HCEC 1CT (cell line): ENCODE measurements at regions not wholly inside any gene's neighbourhood (a gene's known extent, or its start where the extent isn't known, plus 50 kb on each side); places are given as distances from the start of the nearest gene placed in this dataset.
"Not testable (repeated sequence)": the region's sequence is repeated elsewhere in the genome, so short reads cannot be mapped to it uniquely, and the experiment has no call there.

Experiments
- DNase-seq: peaks from one replicate; pipeline ENCODE4 v3.0.0-alpha.2; 2017

DNA sequence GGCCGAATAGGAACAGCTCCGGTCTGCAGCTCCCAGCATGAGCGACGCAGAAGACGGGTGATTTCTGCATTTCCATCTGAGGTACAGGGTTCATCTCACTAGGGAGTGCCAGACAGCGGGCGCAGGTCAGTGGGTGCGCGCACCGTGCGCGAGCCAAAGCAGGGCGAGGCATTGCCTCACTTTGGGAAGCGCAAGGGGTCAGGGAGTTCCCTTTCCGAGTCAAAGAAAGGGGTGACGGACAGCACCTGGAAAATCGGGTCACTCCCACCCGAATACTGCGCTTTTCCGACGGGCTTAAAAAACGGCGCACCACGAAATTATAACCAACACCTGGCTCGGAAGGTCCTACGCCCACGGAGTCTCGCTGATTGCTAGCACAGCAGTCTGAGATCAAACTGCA, 386.8 kb upstream of the SPHKAP start:
- not testable (repeated sequence) for DNase-seq

DNA sequence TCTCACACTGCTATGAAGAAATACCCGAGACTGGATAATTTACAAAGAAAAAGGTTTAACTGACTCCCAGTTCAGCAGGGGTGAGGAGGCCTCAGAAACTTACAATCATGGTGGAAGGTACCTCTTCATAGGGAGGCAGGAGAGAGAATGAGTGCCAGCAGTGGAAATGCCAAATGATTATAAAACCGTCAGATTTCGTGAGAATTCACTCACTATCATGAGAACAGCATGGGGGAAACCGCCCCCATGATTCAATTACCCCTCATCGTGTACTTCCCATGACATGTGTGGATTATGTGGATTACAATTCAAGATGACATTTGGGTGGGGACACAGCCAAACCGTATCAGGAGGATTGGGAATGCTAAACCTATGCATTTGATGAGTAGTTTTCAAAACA, 380.3 kb upstream of the SPHKAP start:
- no peak for DNase-seq

- DNase-seq, result no peak
Measured at GRCh38 chr2:228559774-228560415, 378.4 kb upstream of the SPHKAP start.

GRCh38 chr2:228556717-228557116, 375.2 kb upstream of the SPHKAP start:
- peak; percentile 58 for DNase-seq

- no peak for DNase-seq
Measured at GRCh38 chr2:228549441-228550007, 368.0 kb upstream of the SPHKAP start.

GRCh38 chr2:228548230-228548629, 366.7 kb upstream of the SPHKAP start:
- DNase-seq, result peak; percentile 67

- DNase-seq, result no peak
Measured at GRCh38 chr2:228545748-228546145, 364.3 kb upstream of the SPHKAP start.

GRCh38 chr2:228545041-228545747, 363.7 kb upstream of the SPHKAP start:
- DNase-seq, result peak; percentile 87

DNA sequence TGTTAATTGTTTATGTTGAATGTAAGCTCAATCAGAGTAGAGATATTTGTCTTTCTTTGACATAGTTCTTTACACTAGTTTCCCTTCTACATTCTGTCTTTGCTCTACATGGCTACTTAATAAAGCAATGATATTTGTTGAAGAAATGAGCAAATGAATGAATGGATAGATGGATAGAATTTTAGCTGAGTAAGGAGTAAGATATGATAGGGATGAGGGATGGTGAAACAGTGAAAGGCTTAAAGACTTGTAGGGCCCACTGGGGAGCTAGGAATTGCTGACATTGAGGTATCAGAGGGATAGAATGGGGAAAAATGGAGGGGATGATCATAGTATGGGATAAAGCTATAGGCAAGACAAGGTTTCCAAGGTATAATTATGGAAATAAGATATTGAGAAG, 361.6 kb upstream of the SPHKAP start:
- no peak for DNase-seq

GRCh38 chr2:228542277-228542676, 360.8 kb upstream of the SPHKAP start:
- no peak for DNase-seq

- DNase-seq, result peak; percentile 86
Measured at GRCh38 chr2:228541789-228542188, 360.3 kb upstream of the SPHKAP start.

DNA sequence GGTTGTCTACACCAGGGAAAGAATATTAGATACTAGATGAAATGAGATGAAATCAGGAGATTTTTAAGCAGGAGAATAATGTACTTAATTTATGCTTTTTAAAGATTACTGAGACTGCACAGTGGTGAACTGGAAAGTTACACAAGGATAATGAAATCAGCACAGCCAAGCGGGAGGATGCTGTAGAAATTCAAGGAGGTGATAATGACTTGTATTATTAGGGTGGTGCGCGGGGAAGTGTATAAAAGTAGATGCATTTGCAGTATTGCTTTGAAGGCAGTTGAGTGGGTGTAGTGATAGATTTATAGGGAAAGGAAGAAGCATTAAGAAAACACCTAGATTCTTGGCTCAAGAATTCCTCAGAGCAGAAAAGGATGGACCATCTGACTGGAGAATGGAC, 359.5 kb upstream of the SPHKAP start:
- no peak for DNase-seq

DNA sequence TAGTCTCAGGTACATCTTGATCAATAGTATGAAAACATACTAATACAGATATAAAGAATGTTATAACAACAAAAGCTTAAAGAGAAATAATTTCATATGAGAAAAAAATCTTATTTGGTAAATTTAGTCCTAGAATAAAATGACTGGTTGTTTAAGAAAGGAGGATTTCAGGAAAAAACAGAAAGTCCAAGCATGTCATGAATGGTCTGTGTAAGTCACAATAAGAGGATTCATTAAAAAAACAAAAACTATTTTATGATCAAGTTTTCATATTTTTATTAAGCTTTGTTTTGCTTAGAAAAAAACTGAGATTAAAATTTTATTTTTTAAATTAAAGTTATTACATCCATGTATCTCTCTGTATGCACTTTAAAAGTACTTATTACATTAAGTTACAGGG, 353.9 kb upstream of the SPHKAP start:
- no peak for DNase-seq

GRCh38 chr2:228533156-228533555, 351.7 kb upstream of the SPHKAP start:
- no peak for DNase-seq

GRCh38 chr2:228532233-228532632, 350.7 kb upstream of the SPHKAP start:
- no peak for DNase-seq

DNA sequence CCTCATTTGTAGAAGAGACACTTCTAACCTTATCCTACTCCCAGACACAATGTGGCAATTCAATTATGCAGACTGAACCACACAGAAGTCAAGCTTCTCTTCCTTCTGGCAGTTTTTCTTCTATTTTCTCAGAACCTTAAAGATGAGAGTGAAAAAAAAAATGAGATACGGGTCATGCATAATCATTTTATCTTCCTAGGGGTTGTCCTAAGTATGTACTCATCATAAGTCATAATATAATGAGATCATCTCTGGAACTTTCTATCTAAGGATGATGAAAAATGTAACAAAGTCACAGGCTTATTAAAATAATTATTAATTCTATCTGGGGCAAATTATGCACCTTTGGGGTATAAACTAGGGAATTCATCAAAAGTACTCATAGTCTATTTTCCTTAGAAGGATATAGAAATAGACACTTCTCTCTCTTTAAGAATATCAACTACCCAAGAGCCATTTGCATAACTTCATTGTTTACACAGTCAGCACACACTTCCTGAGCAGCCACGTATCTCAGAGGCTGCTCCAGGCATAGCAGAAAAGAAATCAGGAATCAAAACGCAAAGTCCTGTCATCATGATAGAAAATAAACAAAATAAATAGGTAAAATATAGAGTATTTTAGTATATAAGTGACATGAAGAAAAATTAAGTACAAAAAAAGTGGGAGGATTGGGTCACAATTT, 345.9 kb upstream of the SPHKAP start:
- DNase-seq, result peak; percentile 30

DNA sequence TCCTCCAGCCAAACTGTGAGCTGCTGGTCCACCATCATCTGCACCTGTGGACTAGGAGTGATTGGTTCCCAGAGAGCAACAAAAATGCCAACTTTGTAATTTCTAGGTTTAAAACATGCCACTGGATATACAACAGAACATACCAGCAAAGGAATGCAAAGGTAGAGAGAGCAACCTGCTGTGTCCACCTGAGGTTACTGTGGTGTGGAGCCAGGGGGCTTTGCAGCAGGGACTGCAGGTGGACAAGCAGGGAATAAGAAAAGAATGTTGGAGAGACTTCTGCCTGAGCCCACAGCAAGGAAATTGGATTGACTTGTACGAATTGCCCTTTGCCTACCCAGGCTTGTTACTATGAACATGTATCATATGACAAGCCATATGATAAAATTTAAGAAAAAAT, 345.2 kb upstream of the SPHKAP start:
- no peak for DNase-seq

DNA sequence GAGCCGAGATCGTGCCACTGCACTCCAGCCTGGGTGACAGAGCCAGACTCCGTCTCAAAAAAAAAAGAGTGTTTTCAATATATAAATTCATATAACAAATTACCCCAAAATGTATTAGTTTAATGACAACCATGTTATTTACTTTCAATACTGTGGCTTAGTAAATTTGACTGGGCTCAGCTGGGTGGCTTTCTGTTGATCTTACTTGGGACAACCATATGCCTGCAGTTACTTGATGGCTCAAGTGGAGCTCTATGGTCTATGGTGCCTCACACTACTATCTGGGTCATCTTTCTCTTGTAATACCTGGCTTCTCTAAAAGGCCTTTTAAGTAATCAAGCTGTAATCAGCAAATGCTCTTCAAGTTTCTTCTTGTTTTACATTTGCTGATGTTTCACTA, 341.5 kb upstream of the SPHKAP start:
- DNase-seq, result no peak

GRCh38 chr2:228522276-228522675, 340.8 kb upstream of the SPHKAP start:
- peak; percentile 25 for DNase-seq

DNA sequence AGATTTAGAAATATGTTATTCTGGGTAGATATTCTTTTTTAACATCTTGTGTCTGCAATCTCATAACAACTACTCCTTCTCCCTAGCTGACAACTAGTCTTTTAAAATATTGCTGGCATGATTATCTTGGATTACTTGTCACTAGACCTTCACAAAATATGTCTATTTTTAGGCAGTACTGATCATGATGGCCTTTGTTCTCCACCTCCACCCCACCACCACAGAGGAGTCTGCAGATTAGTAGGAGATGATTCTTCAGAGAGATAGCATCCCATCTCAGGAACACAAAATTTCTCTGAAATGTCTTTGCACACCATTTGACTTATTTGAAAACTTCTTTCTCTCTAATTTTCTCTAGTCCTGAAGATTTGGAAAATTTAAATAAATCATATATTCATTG, 338.1 kb upstream of the SPHKAP start:
- DNase-seq, result no peak

GRCh38 chr2:228516019-228516418, 334.5 kb upstream of the SPHKAP start:
- DNase-seq, result no peak

DNA sequence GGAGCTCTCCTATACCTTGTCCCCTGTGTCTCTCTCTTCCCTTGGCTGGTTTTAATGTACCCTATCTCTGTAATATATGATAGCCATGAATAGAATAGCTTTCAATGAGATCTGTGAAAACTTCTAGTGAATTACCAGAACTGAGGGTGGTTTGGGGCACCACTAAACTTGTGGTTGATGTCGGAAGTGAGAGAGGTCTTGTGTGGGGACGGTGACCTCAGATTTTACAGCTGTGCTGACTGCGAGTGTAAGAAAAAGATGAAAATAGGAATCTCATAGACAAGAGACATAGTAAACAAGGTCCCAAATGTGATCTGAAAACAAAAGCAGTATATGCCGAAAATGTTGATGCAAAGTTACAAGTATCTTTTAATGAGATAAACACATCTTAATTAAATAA, 332.0 kb upstream of the SPHKAP start:
- not testable (repeated sequence) for DNase-seq

DNA sequence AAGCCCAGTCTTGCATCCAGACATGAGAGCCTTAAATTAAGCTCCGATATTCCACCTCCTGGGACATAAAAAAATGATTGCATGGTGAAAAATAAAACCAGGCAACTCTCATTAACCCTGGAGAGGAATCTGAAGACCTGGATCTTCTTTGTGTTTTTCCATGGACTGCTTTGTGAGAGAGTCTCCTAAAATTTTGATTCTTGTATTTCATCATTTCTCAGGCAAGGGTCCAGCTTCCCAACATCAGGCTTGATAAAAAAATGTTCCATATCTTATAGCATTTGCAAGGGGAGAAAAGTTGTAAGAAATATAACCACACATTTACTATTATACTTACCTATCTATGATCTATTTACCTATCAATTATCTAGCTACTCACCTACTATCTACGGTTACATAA, 327.5 kb upstream of the SPHKAP start:
- DNase-seq, result no peak

DNA sequence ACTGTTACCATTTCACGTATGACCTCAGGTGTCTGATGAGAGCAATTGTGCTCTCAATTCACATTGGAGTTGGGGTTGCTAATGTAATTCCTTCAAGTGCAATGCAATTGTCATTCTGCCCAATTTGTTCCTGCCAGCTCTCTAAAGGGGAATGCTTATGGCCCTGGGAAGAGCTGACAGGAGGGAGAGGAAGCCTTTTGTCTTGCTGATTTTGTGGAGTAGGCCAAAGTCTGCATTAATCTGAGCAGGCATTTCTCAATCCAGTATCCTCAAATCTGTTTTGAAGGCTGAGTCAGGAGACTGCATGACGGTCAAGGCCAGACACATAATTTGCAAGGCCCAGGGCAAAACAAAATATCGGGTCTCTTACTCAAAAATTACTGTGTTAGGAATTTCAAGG, 326.4 kb upstream of the SPHKAP start:
- no peak for DNase-seq
